BLaER1 treated with 17β-estradiol and CSF1 and Interleukin-3, amounts not matched to agents 10 nM and 100 nM (cell line): ENCODE measurements at regions not wholly inside any gene's neighbourhood (a gene's known extent, or its start where the extent isn't known, plus 50 kb on each side); places are given as distances from the start of the nearest gene placed in this dataset.
"Not testable (repeated sequence)": the region's sequence is repeated elsewhere in the genome, so short reads cannot be mapped to it uniquely, and the experiment has no call there.

ENCODE experiments used
- H3K27ac ChIP-seq, 11 experiments: shearing (Covaris generic); formaldehyde crosslinking; 2 replicates each; pipeline ENCODE4 v1.8.1; 2022
- H3K27me3 ChIP-seq, 11 experiments: shearing (Covaris generic); formaldehyde crosslinking; 2 replicates each; pipeline ENCODE4 v1.8.1; 2022
- H3K36me3 ChIP-seq, 11 experiments: shearing (Covaris generic); formaldehyde crosslinking; 2 replicates each; pipeline ENCODE4 v1.8.1; 2022
- H3K4me1 ChIP-seq, 10 experiments: shearing (Covaris generic); formaldehyde crosslinking; 2 replicates each; pipeline ENCODE4 v1.8.1; 2022
- H3K4me2 ChIP-seq, 11 experiments: shearing (Covaris generic); formaldehyde crosslinking; 2 replicates each; pipeline ENCODE4 v1.8.1; 2022
- H3K4me3 ChIP-seq, 10 experiments: shearing (Covaris generic); formaldehyde crosslinking; 2 replicates each; pipeline ENCODE4 v1.8.1; 2022
- H3K9ac ChIP-seq, 11 experiments: shearing (Covaris generic); formaldehyde crosslinking; 2 replicates each; pipeline ENCODE4 v1.8.1; 2022
- H3K9me3 ChIP-seq, 11 experiments: shearing (Covaris generic); formaldehyde crosslinking; replicated peaks in 1 of 11; 2 replicates each; pipeline ENCODE4 v1.8.1; 2022
- H4K20me1 ChIP-seq, 11 experiments: shearing (Covaris generic); formaldehyde crosslinking; 2 replicates each; pipeline ENCODE4 v1.8.1; 2022
- Cebpa-rat ChIP-seq, 11 experiments: shearing (Covaris generic); IDR thresholded peaks; 2 replicates each; pipeline ENCODE4 v1.8.1; 2022

GRCh38 chr21:22764222-22764621 lies 1766.0 kb downstream of the NCAM2 start:
- H3K9ac ChIP-seq = no peak overlapping the region

DNA sequence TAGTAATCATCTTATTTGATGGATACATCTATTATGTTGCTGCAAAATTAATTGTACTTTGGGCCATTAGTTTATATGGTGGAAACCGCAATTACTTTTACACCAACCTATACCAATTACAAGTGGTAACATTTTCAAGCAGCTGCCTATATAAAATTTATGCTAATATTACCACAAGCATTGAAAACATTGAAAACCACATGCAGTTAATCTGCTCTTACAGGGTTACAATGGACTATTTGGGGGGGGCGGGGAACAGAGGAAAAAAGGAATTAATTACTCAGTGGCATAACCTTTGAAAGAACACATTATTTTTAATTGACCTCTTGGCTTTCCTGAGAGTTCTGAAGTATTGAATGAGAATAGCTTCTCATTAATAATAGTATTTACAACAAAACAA lies 1793.2 kb downstream of the NCAM2 start:
- H3K27ac ChIP-seq = no peak overlapping the region
- H3K4me3 ChIP-seq = no peak overlapping the region

More at GRCh38 chr21:22764222-22764621, 1766.0 kb downstream of the NCAM2 start:
- no peaks in the 10 kb centered on the region for H3K27me3 ChIP-seq
- no peak for TF ChIP-seq Cebpa-rat (IDR thresholded peaks at IDR 0.05)
- H3K4me3 ChIP-seq = no peak overlapping the region
- no peak overlapping the region for H3K4me2 ChIP-seq
- H4K20me1 ChIP-seq = no peaks in the 10 kb centered on the region
- 0 out of 22 replicates have a peak, but pooled peaks cover 0 to 4% (median 0%) of the 10 kb centered on the region in 11 experiments for H3K9me3 ChIP-seq
- no peak overlapping the region for H3K27ac ChIP-seq
- H3K36me3 ChIP-seq = no peaks in the 10 kb centered on the region
- no peaks in the 10 kb centered on the region for H3K4me1 ChIP-seq

GRCh38 chr21:22791986-22792560 lies 1793.9 kb downstream of the NCAM2 start:
- no peak overlapping the region for H3K27ac ChIP-seq

More for the DNA sequence above, 1793.2 kb downstream of the NCAM2 start:
- no peaks in the 10 kb centered on the region for H4K20me1 ChIP-seq
- 0 out of 22 replicates have a peak, but pooled peaks cover 0 to 5% (median 0%) of the 10 kb centered on the region in 11 experiments for H3K36me3 ChIP-seq
- H3K27me3 ChIP-seq = no peaks in the 10 kb centered on the region
- TF ChIP-seq Cebpa-rat (IDR thresholded peaks at IDR 0.05) = no peak
- H3K9me3 ChIP-seq = peaks cover 0 to 23% (median 16%) of the 10 kb centered on the region in 11 experiments; a peak in 16 of 22 replicates
- no peak overlapping the region for H3K9ac ChIP-seq
- peaks cover 0 to 12% (median 0%) of the 10 kb centered on the region in 10 experiments; a peak in 5 of 20 replicates for H3K4me1 ChIP-seq
- H3K4me2 ChIP-seq = no peak overlapping the region

GRCh38 chr21:22795091-22795490 lies 1796.9 kb downstream of the NCAM2 start:
- no peak overlapping the region for H3K27ac ChIP-seq
- H3K4me3 ChIP-seq = no peak overlapping the region

More at GRCh38 chr21:22791986-22792560, 1793.9 kb downstream of the NCAM2 start:
- no peaks in the 10 kb centered on the region for H4K20me1 ChIP-seq
- H3K9ac ChIP-seq = no peak overlapping the region
- no peak for TF ChIP-seq Cebpa-rat (IDR thresholded peaks at IDR 0.05)
- H3K4me2 ChIP-seq = no peak overlapping the region
- no peak overlapping the region for H3K4me3 ChIP-seq
- peaks cover 0 to 30% (median 23%) of the 10 kb centered on the region in 11 experiments; a peak in 16 of 22 replicates for H3K9me3 ChIP-seq
- peaks cover 0 to 14% (median 0%) of the 10 kb centered on the region in 10 experiments; a peak in 5 of 20 replicates for H3K4me1 ChIP-seq
- H3K27me3 ChIP-seq = no peaks in the 10 kb centered on the region
- 0 out of 22 replicates have a peak, but pooled peaks cover 0 to 5% (median 0%) of the 10 kb centered on the region in 11 experiments for H3K36me3 ChIP-seq

GRCh38 chr21:22795644-22796043 lies 1797.4 kb downstream of the NCAM2 start:
- Histone ChIP-seq H3K27ac (no peak overlapping the region), H3K4me2 (no peak overlapping the region; a peak in 2 of 22 replicates), H4K20me1 (no peaks in the 10 kb centered on the region), H3K4me1 (peaks cover 0 to 14% (median 0%) of the 10 kb centered on the region in 10 experiments; a peak in 5 of 20 replicates), H3K27me3 (no peaks in the 10 kb centered on the region), H3K36me3 (0 out of 22 replicates have a peak, but pooled peaks cover 0 to 5% (median 0%) of the 10 kb centered on the region in 11 experiments), H3K9ac (no peak overlapping the region), H3K9me3 (peaks cover 0 to 50% (median 36%) of the 10 kb centered on the region in 11 experiments; a peak in 17 of 22 replicates), H3K4me3 (no peak overlapping the region)
- TF ChIP-seq Cebpa-rat (IDR thresholded peaks at IDR 0.05) = no peak

More at GRCh38 chr21:22795091-22795490, 1796.9 kb downstream of the NCAM2 start:
- H3K27me3 ChIP-seq = no peaks in the 10 kb centered on the region
- H3K4me1 ChIP-seq = peaks cover 0 to 14% (median 0%) of the 10 kb centered on the region in 10 experiments; a peak in 5 of 20 replicates
- TF ChIP-seq Cebpa-rat (IDR thresholded peaks at IDR 0.05) = no peak
- 0 out of 22 replicates have a peak, but pooled peaks cover 0 to 5% (median 0%) of the 10 kb centered on the region in 11 experiments for H3K36me3 ChIP-seq
- H3K9me3 ChIP-seq = peaks cover 0 to 50% (median 36%) of the 10 kb centered on the region in 11 experiments; a peak in 17 of 22 replicates
- H3K4me2 ChIP-seq = no peak overlapping the region
- H3K9ac ChIP-seq = no peak overlapping the region
- no peaks in the 10 kb centered on the region for H4K20me1 ChIP-seq

- no peak for TF ChIP-seq Cebpa-rat (IDR thresholded peaks at IDR 0.05)
- H3K36me3 ChIP-seq = 0 out of 22 replicates have a peak, but pooled peaks cover 0 to 5% (median 0%) of the 10 kb centered on the region in 11 experiments
- H3K4me3 ChIP-seq = no peak overlapping the region
- H3K4me2 ChIP-seq = no peak overlapping the region; a peak in 2 of 22 replicates
- peaks cover 0 to 50% (median 36%) of the 10 kb centered on the region in 11 experiments; a peak in 17 of 22 replicates for H3K9me3 ChIP-seq
- H3K27me3 ChIP-seq = no peaks in the 10 kb centered on the region
- no peak overlapping the region for H3K9ac ChIP-seq
- H3K27ac ChIP-seq = no peak overlapping the region
- no peaks in the 10 kb centered on the region for H4K20me1 ChIP-seq
- H3K4me1 ChIP-seq = peaks cover 0 to 14% (median 0%) of the 10 kb centered on the region in 10 experiments; a peak in 5 of 20 replicates
Observed at GRCh38 chr21:22796147-22796546, 1797.9 kb downstream of the NCAM2 start.

GRCh38 chr21:22804151-22804550 lies 1805.9 kb downstream of the NCAM2 start:
- H3K4me2 ChIP-seq = no peak overlapping the region
- no peaks in the 10 kb centered on the region for H4K20me1 ChIP-seq
- H3K9ac ChIP-seq = no peak overlapping the region
- no peak overlapping the region for H3K4me3 ChIP-seq
- H3K27ac ChIP-seq = no peak overlapping the region
- no peaks in the 10 kb centered on the region for H3K4me1 ChIP-seq
- 0 out of 22 replicates have a peak, but pooled peaks cover 0 to 6% (median 0%) of the 10 kb centered on the region in 11 experiments for H3K36me3 ChIP-seq
- no peak for TF ChIP-seq Cebpa-rat (IDR thresholded peaks at IDR 0.05)
- no peaks in the 10 kb centered on the region for H3K27me3 ChIP-seq
- H3K9me3 ChIP-seq = peaks cover 7 to 38% (median 24%) of the 10 kb centered on the region in 11 experiments; a peak in 20 of 22 replicates

DNA sequence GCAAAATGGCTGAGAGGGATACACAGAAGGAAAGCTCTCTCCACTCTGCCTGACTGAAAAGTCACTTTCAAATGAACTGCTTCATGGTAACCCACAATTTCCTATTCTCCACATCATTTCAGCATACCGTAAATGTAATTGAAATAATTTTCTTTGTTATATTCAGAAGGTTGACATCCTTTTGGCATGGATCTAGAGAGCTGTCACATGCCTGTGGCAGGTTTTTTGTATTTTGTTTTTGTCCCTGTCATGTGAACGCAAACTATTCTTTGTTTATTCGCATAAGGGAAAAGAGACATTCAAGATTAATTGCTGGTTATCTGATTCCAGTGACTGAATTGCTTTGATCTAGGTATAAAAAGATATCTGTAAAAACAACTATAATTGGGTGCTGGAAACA lies 1808.1 kb downstream of the NCAM2 start:
- TF ChIP-seq Cebpa-rat (IDR thresholded peaks at IDR 0.05) = no peak
- Histone ChIP-seq H3K36me3 (0 out of 22 replicates have a peak, but pooled peaks cover 0 to 6% (median 0%) of the 10 kb centered on the region in 11 experiments), H3K4me1 (no peaks in the 10 kb centered on the region), H3K9ac (no peak overlapping the region), H4K20me1 (no peaks in the 10 kb centered on the region), H3K4me3 (no peak overlapping the region), H3K4me2 (no peak overlapping the region), H3K27ac (no peak overlapping the region), H3K27me3 (no peaks in the 10 kb centered on the region), H3K9me3 (peaks cover 13 to 55% (median 40%) of the 10 kb centered on the region in 11 experiments; a peak in 20 of 22 replicates)

GRCh38 chr21:22813201-22813600 lies 1815.0 kb downstream of the NCAM2 start:
- Histone ChIP-seq H4K20me1 (no peaks in the 10 kb centered on the region), H3K4me1 (peaks cover 0 to 10% (median 0%) of the 10 kb centered on the region in 10 experiments; a peak in 4 of 20 replicates), H3K36me3 (peaks cover 0 to 54% (median 0%) of the 10 kb centered on the region in 11 experiments; a peak in 8 of 22 replicates), H3K9ac (no peak overlapping the region), H3K4me2 (no peak overlapping the region), H3K9me3 (peaks cover 40 to 98% (median 83%) of the 10 kb centered on the region in 11 experiments; a peak in 21 of 22 replicates), H3K4me3 (no peak overlapping the region), H3K27ac (no peak overlapping the region), H3K27me3 (no peaks in the 10 kb centered on the region)
- no peak for TF ChIP-seq Cebpa-rat (IDR thresholded peaks at IDR 0.05)

GRCh38 chr21:22818681-22819485 lies 1820.7 kb downstream of the NCAM2 start:
- H3K4me3 ChIP-seq = peak overlapping the region in 2 of 10 experiments; percentile 26 to 33; a peak in 1 of 20 replicates
- peaks cover 0 to 47% (median 0%) of the 10 kb centered on the region in 11 experiments; a peak in 9 of 22 replicates for H3K36me3 ChIP-seq
- H3K4me1 ChIP-seq = peaks cover 0 to 59% (median 27%) of the 10 kb centered on the region in 10 experiments; a peak in 16 of 20 replicates
- not testable (repeated sequence) for H3K27me3 ChIP-seq, H3K9ac ChIP-seq, H3K4me2 ChIP-seq, H4K20me1 ChIP-seq
- H3K9me3 ChIP-seq = peaks cover 37 to 70% (median 54%) of the 10 kb centered on the region in 11 experiments; a peak in 21 of 22 replicates
- H3K27ac ChIP-seq = peak overlapping the region in 1 of 11 experiments; percentile 35; a peak in 1 of 22 replicates
